ENCODE measurements at regions not wholly inside any gene's neighbourhood (a gene's known extent, or its start where the extent isn't known, plus 50 kb on each side); places are given as distances from the start of the nearest gene placed in this dataset.

DNA sequence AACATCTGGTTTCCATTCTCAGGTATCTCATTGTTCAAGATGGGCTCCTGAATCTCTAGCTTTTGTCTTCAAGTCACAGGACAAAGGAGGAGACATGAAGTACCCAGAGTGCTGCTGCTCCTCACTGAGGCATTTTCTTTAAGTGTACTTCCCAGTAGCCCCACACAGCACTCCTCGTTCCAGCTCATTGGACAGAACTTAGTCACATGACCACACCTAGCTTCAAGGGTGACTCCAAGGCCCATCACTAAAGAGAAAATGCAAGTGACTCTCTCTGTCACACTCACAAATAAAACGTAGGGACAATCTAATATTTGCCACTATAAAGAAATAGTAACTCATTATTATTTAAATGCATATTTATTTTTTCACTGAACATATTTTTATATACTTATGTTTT, 58.3 kb upstream of the NEUROD6 start:
- DNase-seq = no peak

- DNase-seq = no peak
Measured at GRCh38 chr7:31407178-31407676, 66.7 kb upstream of the NEUROD6 start.

- DNase-seq = no peak
Measured at GRCh38 chr7:31408140-31408729, 67.7 kb upstream of the NEUROD6 start.

GRCh38 chr7:31410265-31410664, 69.7 kb upstream of the NEUROD6 start:
- no peak for DNase-seq

GRCh38 chr7:31411416-31411815, 70.9 kb upstream of the NEUROD6 start:
- DNase-seq = no peak

DNA sequence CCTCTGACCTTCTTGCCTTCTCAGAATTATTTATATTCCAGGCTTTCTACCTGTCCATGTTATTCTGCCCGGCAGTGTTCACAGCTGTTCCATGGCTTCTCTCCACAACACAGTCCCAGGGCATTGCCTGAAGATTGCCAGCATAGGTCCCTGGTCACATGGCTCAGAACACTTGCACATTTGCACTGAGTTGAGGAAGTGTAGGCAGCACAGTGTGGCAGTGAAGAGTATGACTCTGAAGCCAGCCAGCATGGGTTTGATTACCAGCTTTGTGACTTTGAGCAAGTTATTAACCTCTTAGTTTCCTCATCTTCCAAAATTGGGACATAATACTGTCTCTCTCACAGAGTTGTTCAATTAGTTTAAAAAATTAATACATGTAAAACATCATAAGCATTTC, 73.2 kb upstream of the NEUROD6 start:
- DNase-seq = no peak

DNA sequence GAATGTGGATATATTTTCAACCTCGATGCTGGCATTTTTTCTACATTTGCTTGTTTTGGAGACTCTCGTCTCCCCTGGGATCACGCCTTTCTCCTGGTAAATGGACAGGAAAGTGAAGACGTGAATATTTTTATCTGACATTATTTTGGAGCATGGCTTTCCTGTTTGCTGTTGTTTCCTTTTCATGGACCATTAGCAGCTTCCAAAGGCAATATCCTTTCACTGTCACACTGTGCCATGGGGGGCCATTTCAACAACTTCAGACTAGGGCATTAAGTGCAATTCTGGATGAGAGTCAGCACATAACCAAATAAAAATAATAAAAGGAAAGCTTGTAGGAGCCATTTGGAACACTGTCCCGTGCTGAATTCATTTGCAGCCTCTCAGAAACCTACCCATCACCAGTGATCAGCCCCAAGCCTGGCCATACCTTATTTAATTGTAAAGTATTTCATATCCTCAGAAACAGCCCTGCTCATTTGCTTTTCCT, 75.9 kb upstream of the NEUROD6 start:
- DNase-seq = no peak

- no peak for DNase-seq
Measured at GRCh38 chr7:31418928-31419327, 78.4 kb upstream of the NEUROD6 start.

GRCh38 chr7:31419505-31420055, 79.1 kb upstream of the NEUROD6 start:
- no peak for DNase-seq

DNA sequence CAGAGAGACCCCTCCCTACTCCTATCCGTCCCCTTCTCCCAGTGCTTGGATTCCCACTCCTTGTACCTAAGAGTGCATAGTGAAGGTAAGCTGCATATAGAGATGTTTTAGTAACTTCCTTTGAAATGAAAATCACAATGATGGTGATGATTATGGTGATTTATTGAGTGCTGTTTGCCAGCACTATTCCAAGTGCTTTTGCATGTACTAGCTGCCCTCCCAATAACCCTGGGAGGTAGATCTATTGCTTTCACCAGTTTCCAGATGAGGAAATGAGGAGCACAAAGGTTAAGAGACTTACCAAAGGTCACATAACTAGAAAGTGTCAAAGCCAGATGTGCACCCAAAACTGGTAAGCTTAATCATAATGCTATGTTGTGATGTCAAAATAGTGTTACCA, 80.4 kb upstream of the NEUROD6 start:
- DNase-seq = no peak

GRCh38 chr7:31421607-31422006, 81.1 kb upstream of the NEUROD6 start:
- DNase-seq = no peak

GRCh38 chr7:31423994-31424393, 83.5 kb upstream of the NEUROD6 start:
- DNase-seq = no peak

- no peak for DNase-seq
Measured at GRCh38 chr7:31432176-31432575, 81.7 kb upstream of the ITPRID1 start.

- no peak for DNase-seq
Measured at GRCh38 chr7:31432836-31433340, 81.0 kb upstream of the ITPRID1 start.

DNA sequence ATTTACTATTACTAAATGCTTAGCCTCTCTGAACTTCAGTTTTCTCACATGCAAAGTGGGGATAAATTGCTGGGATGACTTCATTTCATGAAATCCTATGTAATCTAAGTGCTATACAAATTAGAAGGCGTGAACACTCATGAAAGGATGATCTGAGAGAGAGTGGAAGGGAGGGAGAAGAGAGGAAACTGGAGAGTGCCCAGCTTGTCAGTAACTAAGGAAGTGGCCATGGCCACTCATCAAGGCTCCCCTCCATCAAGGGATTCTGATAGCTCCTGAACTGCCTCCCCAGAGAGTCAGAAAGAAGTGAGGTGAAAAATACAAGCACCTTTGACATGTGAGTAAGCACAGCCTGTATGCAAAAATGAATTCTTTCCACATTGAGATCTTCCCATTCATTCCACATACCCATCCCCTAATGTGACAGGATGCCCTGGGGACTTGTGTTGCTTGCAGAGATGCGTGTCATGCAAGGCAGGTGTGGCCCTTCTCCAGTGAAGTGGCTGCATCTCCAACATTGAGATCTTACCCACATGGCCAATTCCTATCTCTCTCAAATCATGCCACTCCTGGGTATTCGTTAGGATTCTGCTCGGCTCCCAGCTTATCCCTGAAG, 76.5 kb upstream of the ITPRID1 start:
- no peak for DNase-seq

GRCh38 chr7:31439165-31439564, 74.7 kb upstream of the ITPRID1 start:
- DNase-seq = no peak

DNA sequence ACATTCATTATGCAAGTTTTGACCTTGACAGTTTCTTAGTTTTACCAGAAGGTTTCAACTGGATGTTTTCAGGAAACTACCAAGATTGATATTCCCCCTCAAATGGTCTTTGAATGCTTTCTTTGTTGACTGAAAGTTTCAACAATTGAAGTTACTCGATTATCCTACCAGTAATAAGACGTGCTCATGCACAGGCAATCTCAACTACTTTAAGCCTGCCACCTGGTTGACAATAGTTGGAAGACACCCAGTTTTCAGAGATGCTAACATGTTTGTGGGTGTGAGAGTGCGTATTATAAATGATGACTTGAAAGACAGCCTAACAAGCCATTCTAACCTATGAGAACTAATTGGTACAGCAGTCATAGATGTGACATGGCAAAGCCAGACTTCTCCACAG, 73.4 kb upstream of the ITPRID1 start:
- DNase-seq = no peak

DNA sequence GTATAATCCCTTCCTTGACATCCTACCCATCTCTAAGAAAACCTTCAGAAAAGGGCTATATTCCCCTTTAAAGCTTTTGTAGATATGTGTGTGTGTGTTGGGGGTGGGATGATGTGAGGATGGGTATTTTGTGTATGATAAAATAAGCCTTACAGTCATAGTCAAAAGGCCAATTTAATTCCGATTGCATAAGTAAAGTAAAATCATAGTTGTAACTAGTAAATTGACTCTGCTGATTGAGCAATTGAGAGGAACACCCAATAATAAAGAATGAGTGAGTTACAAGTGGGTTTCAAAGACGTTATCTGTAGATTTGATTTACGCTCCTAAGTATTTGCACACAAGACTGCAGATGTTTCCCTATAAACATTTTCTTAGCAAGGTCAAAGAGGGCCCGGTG, 71.3 kb upstream of the ITPRID1 start:
- DNase-seq = no peak

GRCh38 chr7:31443457-31443856, 70.4 kb upstream of the ITPRID1 start:
- peak; percentile 14 for DNase-seq

DNA sequence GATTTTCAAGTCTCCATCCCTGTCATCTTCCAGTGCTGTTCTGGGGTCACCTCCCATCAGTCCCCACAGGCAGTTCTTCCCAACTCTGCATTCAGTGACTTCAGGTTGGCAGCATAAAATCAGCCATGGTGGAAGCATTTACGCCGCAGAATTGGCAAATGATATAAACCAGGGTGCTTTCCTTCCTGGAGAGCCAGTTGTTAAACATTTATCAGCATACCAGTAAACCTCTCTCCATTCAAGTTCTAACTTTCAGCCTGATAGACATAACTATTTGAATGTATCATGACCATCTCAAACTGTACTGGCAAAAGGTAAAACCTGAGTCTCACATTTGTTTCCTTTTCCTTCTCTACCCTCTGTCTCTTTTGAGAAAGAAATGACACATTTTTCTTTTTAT, 69.7 kb upstream of the ITPRID1 start:
- DNase-seq = no peak

DNA sequence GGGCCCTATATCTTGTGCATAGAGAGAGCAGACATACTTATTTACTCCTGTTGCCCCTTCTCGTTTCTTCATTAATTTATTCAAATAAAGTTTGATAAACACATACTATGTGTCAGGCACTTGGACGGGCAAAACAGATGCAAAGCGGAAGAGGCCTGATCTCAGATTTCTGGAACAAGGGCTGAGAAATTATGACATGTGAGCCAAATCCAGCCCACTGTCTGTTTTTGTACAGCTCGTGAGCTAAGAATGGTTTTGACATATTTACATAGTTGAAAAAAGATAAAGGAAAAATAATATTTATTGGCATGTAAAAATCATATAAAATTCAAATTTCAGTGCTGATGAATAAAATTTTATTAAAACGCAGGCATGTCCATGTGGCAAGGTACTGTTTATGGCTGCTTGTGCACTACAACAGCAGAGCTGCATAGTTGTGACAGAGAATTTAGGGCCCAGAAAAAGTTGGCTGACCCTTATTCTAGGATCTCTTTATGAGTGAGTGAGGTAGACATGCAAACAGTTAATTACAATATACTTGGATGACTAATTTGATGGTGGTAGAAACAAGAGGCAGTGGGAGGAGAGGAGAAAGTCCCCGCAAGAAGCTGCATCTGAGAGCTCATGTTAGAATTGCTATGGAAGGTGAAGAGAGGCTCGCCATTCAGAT, 68.1 kb upstream of the ITPRID1 start:
- DNase-seq = no peak

DNA sequence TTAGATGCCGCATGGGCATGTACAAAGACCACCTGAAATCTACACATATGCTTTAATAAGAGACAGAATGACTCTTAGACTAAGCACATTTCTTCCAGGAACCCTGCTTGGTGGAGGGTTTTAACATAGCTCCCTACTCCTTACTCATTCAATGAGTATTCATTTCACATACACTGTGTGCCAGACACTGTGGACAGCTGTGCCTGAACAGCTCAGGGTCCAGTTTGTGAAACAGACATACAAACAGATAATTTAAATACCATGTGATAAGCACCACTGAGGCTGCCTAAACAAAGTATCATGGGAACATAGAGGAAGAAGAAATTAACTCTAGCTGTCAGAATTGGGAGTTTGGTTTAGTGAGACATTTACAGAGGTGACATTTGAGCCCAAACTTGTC, 65.2 kb upstream of the ITPRID1 start:
- no peak for DNase-seq

DNA sequence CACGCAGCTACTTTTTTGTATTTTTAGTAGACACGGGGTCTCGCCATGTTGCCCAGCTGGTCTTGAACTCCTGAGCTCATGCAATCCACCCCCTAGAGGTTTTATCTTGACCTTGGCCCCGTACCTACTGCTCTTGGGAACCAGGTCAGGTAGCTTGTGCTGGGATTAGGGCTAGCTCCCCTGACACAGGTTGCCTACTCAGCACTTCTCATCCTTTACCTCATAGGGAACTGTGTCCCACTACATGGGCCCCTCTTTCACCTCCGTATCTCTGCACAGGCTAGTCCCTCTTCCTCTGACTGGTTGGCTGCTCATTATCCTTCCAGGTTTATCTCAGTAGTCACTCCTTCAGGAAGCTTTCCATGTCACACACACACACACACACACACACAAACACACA, 58.0 kb upstream of the ITPRID1 start:
- no peak for DNase-seq
